ENCODE measurements at regions not wholly inside any gene's neighbourhood (a gene's known extent, or its start where the extent isn't known, plus 50 kb on each side); places are given as distances from the start of the nearest gene placed in this dataset.

DNA sequence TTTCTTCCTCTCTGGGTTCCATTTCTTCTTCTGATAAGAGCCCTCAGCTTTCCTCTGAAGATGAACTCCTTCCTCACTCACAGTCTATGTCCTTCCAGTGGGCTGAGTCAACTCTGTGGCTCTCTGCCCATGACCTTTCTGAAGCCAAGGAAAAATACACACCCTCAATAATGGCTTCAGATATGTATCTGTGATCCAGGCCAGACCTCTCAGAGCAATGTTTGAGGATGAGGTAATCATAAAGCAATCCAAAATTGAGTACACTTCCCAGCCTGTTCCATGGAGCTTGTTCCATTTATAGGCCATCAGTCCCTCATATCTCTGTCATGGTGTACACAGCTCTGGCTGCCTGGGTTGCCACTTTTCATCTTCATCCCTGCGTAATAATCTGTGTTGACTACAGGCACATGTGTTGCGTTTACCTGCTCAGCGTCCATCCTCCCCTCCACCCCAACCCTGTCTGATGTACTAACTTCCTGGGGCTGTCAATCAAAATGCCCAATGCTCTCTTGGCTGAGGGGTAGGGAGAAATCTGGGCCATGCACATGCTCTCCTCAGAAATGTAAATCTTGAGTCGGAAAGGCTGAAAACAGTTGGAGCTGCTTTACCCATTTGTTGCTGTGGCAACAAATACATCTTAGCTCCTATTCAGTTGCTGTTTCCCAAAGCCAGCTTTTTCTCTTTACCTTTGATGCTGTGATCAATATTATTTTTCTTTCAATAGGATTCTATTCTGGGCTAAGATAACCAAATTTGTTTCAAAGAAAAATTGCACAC is 377.8 kb upstream of the TMEM132C start:
- no peak for DNase-seq (ENCODE audit: extremely low spot score, unreplicated experiment)
- Mint-ChIP-seq H3K4me3 (ENCODE audit: unreplicated experiment) (no peak overlapping the region), H3K9me3 (ENCODE audit: unreplicated experiment) (no peaks in the 10 kb centered on the region), H3K27me3 (ENCODE audit: unreplicated experiment) (no peaks in the 10 kb centered on the region), H3K27ac (ENCODE audit: unreplicated experiment) (no peak overlapping the region), H3K36me3 (ENCODE audit: unreplicated experiment) (no peaks in the 10 kb centered on the region), H3K4me1 (ENCODE audit: unreplicated experiment) (peaks cover 17% of the 10 kb centered on the region)
- TF ChIP-seq, protein P1, sequence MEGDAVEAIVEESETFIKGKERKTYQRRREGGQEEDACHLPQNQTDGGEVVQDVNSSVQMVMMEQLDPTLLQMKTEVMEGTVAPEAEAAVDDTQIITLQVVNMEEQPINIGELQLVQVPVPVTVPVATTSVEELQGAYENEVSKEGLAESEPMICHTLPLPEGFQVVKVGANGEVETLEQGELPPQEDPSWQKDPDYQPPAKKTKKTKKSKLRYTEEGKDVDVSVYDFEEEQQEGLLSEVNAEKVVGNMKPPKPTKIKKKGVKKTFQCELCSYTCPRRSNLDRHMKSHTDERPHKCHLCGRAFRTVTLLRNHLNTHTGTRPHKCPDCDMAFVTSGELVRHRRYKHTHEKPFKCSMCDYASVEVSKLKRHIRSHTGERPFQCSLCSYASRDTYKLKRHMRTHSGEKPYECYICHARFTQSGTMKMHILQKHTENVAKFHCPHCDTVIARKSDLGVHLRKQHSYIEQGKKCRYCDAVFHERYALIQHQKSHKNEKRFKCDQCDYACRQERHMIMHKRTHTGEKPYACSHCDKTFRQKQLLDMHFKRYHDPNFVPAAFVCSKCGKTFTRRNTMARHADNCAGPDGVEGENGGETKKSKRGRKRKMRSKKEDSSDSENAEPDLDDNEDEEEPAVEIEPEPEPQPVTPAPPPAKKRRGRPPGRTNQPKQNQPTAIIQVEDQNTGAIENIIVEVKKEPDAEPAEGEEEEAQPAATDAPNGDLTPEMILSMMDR (IDR thresholded peaks at IDR 0.05): no peak

DNA sequence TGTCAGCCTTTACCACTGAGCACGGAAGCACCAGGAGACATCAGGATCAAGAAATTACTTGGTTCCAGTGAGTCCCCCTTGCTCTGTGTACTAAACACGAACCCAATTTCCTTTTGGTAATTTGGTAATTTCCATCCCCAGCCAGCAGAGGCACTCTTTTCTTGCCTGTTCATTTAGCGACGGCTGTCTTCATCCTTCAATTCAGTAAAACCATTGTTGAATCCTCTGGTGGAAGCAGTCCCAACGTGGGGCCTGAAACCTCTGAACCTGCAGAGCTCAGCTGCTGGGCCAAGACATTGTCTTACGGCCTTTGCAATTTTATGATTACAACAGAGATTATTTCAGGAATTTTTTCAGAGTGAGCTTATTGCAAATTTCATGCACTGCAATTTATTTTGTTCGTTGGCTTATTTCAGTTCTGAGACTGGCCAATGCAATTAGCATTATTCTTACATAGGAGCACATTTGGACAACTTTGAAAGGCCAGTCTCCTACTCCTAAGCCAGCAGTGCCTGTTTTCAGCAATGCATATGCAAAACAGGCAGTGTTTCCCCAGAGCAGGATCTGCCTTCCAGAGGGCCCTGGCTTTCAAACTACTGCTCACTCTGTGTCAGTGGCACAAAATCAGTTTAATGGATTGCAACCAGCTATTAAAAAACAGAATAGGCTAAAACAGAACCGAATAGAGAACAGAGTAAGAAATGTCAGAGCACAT is 372.9 kb upstream of the TMEM132C start:
- H3K4me1 Mint-ChIP-seq (ENCODE audit: unreplicated experiment): no peaks in the 10 kb centered on the region
- H3K27me3 Mint-ChIP-seq (ENCODE audit: unreplicated experiment): no peaks in the 10 kb centered on the region

DNA sequence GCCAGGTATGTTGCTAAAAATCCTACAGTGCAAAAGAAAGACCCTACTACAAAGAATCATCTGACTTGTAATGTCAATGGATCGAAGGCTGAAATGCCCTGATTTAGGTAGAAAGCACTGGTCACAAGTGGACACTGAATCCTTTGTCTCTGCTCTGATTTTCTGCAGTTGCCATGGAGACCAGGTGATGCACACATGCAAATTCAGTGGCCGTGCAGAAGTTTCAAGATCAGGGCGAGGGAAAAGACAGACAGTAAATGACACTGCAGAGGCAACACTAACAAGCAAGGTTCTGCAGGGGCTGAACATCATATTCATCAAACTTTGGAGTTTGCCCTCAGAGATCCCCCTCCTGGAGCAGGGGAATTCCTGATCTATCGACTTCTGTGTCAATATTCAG is 370.3 kb upstream of the TMEM132C start:
- DNase-seq (ENCODE audit: extremely low spot score, unreplicated experiment): no peak
- no peak overlapping the region for H3K4me3 Mint-ChIP-seq (ENCODE audit: unreplicated experiment)
- H3K4me1 Mint-ChIP-seq (ENCODE audit: unreplicated experiment): peaks cover 10% of the 10 kb centered on the region
- no peaks in the 10 kb centered on the region for H3K27me3 Mint-ChIP-seq (ENCODE audit: unreplicated experiment)
- TF ChIP-seq, protein P1 (IDR thresholded peaks at IDR 0.05): no peak
- no peaks in the 10 kb centered on the region for H3K9me3 Mint-ChIP-seq (ENCODE audit: unreplicated experiment)
- no peak overlapping the region for H3K27ac Mint-ChIP-seq (ENCODE audit: unreplicated experiment)
- H3K36me3 Mint-ChIP-seq (ENCODE audit: unreplicated experiment): no peaks in the 10 kb centered on the region

More for the DNA sequence above, 372.9 kb upstream of the TMEM132C start:
- H3K36me3 Mint-ChIP-seq (ENCODE audit: unreplicated experiment): no peaks in the 10 kb centered on the region
- no peaks in the 10 kb centered on the region for H3K9me3 Mint-ChIP-seq (ENCODE audit: unreplicated experiment)
- TF ChIP-seq, protein P1 (IDR thresholded peaks at IDR 0.05): peak; percentile 48
- H3K27ac Mint-ChIP-seq (ENCODE audit: unreplicated experiment): no peak overlapping the region
- no peak for DNase-seq (ENCODE audit: extremely low spot score, unreplicated experiment)
- H3K4me3 Mint-ChIP-seq (ENCODE audit: unreplicated experiment): no peak overlapping the region

DNA sequence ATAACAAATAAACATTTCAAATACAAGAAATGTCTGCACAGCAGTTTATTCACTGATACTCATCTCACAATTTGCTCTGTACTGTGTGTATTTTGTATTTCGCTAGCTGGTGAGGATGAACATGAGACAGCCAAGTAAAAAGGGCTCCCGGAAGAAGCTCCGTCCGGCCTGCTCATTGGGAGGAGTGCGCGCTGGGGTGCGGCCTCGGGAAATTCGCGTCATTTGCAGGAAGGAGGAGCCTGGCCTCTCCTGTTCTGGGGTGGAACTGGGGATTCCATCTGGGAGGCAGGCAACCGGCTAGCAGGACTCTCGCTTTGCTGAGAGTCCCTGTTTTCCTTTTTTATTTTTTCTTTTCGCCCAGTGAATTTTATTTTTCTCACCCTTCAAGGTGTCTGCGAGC is 368.4 kb upstream of the TMEM132C start:
- Mint-ChIP-seq H3K36me3 (ENCODE audit: unreplicated experiment) (no peaks in the 10 kb centered on the region), H3K9me3 (ENCODE audit: unreplicated experiment) (no peaks in the 10 kb centered on the region), H3K27ac (ENCODE audit: unreplicated experiment) (no peak overlapping the region), H3K4me1 (ENCODE audit: unreplicated experiment) (peaks cover 30% of the 10 kb centered on the region), H3K27me3 (ENCODE audit: unreplicated experiment) (no peaks in the 10 kb centered on the region), H3K4me3 (ENCODE audit: unreplicated experiment) (no peak overlapping the region)
- DNase-seq (ENCODE audit: extremely low spot score, unreplicated experiment): no peak
- TF ChIP-seq, protein P1 (IDR thresholded peaks at IDR 0.05): no peak

DNA sequence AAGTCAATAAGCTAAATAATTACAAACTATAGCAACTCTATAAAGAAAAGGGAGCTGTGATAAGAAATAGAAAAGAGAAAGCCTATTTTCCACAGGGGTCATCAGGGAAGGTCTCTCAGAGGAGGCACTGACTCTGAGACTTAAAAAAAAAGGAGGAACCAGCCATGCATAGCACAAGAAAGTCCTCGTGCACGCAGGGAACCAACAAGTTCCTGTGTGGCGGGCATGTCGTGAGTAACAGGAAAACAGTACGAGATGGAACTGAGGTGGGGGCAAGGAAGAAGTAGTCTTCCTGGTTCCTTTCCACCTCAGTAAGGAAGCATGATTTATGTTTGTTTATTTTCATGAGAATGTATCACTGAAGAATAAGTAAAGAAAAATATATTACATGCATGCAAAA is 367.0 kb upstream of the TMEM132C start:
- Mint-ChIP-seq H3K4me3 (ENCODE audit: unreplicated experiment) (no peak overlapping the region), H3K27ac (ENCODE audit: unreplicated experiment) (no peak overlapping the region), H3K4me1 (ENCODE audit: unreplicated experiment) (peaks cover 43% of the 10 kb centered on the region), H3K9me3 (ENCODE audit: unreplicated experiment) (peaks cover 8% of the 10 kb centered on the region), H3K27me3 (ENCODE audit: unreplicated experiment) (no peaks in the 10 kb centered on the region), H3K36me3 (ENCODE audit: unreplicated experiment) (no peaks in the 10 kb centered on the region)
- no peak for DNase-seq (ENCODE audit: extremely low spot score, unreplicated experiment)
- TF ChIP-seq, protein P1 (IDR thresholded peaks at IDR 0.05): no peak

All from osteocyte (in vitro differentiated cells).